GM23338 (cell line): ENCODE measurements at regions not wholly inside any gene's neighbourhood (a gene's known extent, or its start where the extent isn't known, plus 50 kb on each side); places are given as distances from the start of the nearest gene placed in this dataset.

Experiments
- ATAC-seq: fragments of 200-7000 bp; cut with Tn5 transposase; 3 replicates; pipeline ENCODE4 v1.9.1; 2020
- DNase-seq: peaks from one replicate; pipeline ENCODE4 v3.0.0-alpha.2; 2015; ENCODE audit warnings: low spot score
- H2AFZ ChIP-seq: fragments of 200-600 bp; sonication (generic); 2 replicates; pipeline ENCODE4 v1.8.0; 2016; ENCODE audit warnings: antibody characterized with exemption, mild to moderate bottlenecking, moderate library complexity
- H3F3A ChIP-seq: fragments of 200-600 bp; sonication (generic); replicated peaks from 2 replicates; pipeline ENCODE4 v1.8.0; 2017; ENCODE audit warnings: antibody characterized with exemption, mixed run types, low read depth
- H3K27ac ChIP-seq: fragments of 200-600 bp; sonication (generic); 2 replicates; pipeline ENCODE4 v1.6.1; 2016; ENCODE audit warnings: low read depth
- H3K27me3 ChIP-seq: fragments of 200-600 bp; sonication (generic); 2 replicates; pipeline ENCODE4 v1.8.0; 2016; ENCODE audit warnings: mild to moderate bottlenecking, mixed run types, moderate library complexity; ENCODE audit not compliant: insufficient read depth
- H3K36me3 ChIP-seq: fragments of 200-600 bp; sonication (generic); 2 replicates; pipeline ENCODE4 v1.8.0; 2016; ENCODE audit warnings: mild to moderate bottlenecking; ENCODE audit not compliant: insufficient read depth
- H3K4me1 ChIP-seq: fragments of 200-600 bp; sonication (generic); 2 replicates; pipeline ENCODE4 v1.8.0; 2016; ENCODE audit warnings: mild to moderate bottlenecking, moderate library complexity; ENCODE audit not compliant: insufficient read depth
- H3K4me2 ChIP-seq: fragments of 200-600 bp; sonication (generic); 2 replicates; pipeline ENCODE4 v1.7.1; 2017; ENCODE audit warnings: mixed run types
- H3K4me3 ChIP-seq: fragments of 200-600 bp; sonication (generic); 2 replicates; pipeline ENCODE4 v1.6.1; 2016; ENCODE audit warnings: mixed run types
- H3K79me2 ChIP-seq: fragments of 200-600 bp; sonication (generic); replicated peaks from 2 replicates; pipeline ENCODE4 v1.8.0; 2017; ENCODE audit warnings: mild to moderate bottlenecking; ENCODE audit not compliant: insufficient read depth
- H3K9me2 ChIP-seq: fragments of 200-600 bp; sonication (generic); 2 replicates; pipeline ENCODE4 v1.8.0; 2017; ENCODE audit not compliant: insufficient read depth
- H4K20me1 ChIP-seq: fragments of 200-600 bp; sonication (generic); replicated peaks from 2 replicates; pipeline ENCODE4 v1.8.0; 2017; ENCODE audit warnings: mild to moderate bottlenecking; ENCODE audit not compliant: insufficient read depth
- H3K27ac Mint-ChIP-seq: 2 replicates; pipeline ENCODE4 v1.8.0; 2020; ENCODE audit warnings: inconsistent platforms, mild to moderate bottlenecking, moderate library complexity, mixed read lengths
- H3K27me3 Mint-ChIP-seq: 3 replicates; pipeline ENCODE4 v1.8.0; 2022; ENCODE audit warnings: low read depth, mild to moderate bottlenecking, moderate library complexity, mixed read lengths, inconsistent platforms; ENCODE audit not compliant: insufficient read depth, poor library complexity
- H3K36me3 Mint-ChIP-seq: 3 replicates; pipeline ENCODE4 v1.8.0; 2021; ENCODE audit warnings: low read depth, mild to moderate bottlenecking, inconsistent platforms, moderate library complexity, mixed read lengths
- H3K4me1 Mint-ChIP-seq: 3 replicates; pipeline ENCODE4 v1.8.0; 2020; ENCODE audit warnings: mild to moderate bottlenecking, inconsistent platforms, mixed read lengths
- H3K4me3 Mint-ChIP-seq: 3 replicates; pipeline ENCODE4 v1.8.0; 2021; ENCODE audit warnings: moderate library complexity, mild to moderate bottlenecking, inconsistent platforms, mixed read lengths
- H3K9me3 Mint-ChIP-seq: 3 replicates; pipeline ENCODE4 v1.8.0; 2020; ENCODE audit warnings: moderate library complexity, mild to moderate bottlenecking, inconsistent platforms, mixed read lengths
- CREB1 ChIP-seq: fragments of 250-450 bp; sonication (Bioruptor Pico); IDR thresholded peaks from 2 replicates; pipeline ENCODE4 v1.5.0; 2020; ENCODE audit warnings: low read depth, mild to moderate bottlenecking, moderate library complexity
- CTCF ChIP-seq, 2 experiments: fragments of 200-600 bp in 1 of 2; sonication (generic) in 1 of 2; conservative IDR thresholded peaks; 2 replicates each; pipeline versions ENCODE4 v1.5.1 to v1.6.1; 2016 to 2017; ENCODE audit warnings: antibody characterized with exemption in 2 of 2, low read depth in 2 of 2, mild to moderate bottlenecking in 2 of 2, moderate library complexity in 1 of 2
- EZH2 ChIP-seq: fragments of 200-600 bp; sonication (generic); IDR thresholded peaks from one replicate; pipeline ENCODE4 v1.8.0; 2017; ENCODE audit warnings: antibody characterized with exemption, mild to moderate bottlenecking, low read depth; ENCODE audit not compliant: unreplicated experiment
- ZNF331 ChIP-seq: fragments of 250-450 bp; sonication (Bioruptor Pico); IDR thresholded peaks from 2 replicates; pipeline ENCODE4 v1.5.0; 2020; ENCODE audit warnings: low read depth, mild to moderate bottlenecking, moderate library complexity
- ZNF462 ChIP-seq: fragments of 250-450 bp; sonication (Bioruptor Pico); IDR thresholded peaks from 2 replicates; pipeline ENCODE4 v1.5.0; 2020; ENCODE audit warnings: mild to moderate bottlenecking, moderate library complexity

GRCh38 chr4:125084608-125085007, 230.1 kb upstream of the FAT4 start (continued):
- no peak for TF ChIP-seq ZNF462 (CRISPR knock-in tag)
- no peak for TF ChIP-seq CREB1 (CRISPR knock-in tag)
- no peak for TF ChIP-seq CTCF (conservative IDR thresholded peaks at IDR 0.05; ENCODE audit: low read depth in 2 of 2)
- TF ChIP-seq ZNF331 (CRISPR knock-in tag): no peak
- no peak for TF ChIP-seq EZH2

- Histone ChIP-seq H3K4me2 (no peak overlapping the region), H3K27me3 (no peaks in the 10 kb centered on the region), H3K9me2 (no peaks in the 10 kb centered on the region), H3K4me1 (no peaks in the 10 kb centered on the region), H2AFZ (no peak overlapping the region), H3K27ac (no peak overlapping the region), H3F3A (no peaks in the 10 kb centered on the region), H3K79me2 (no peaks in the 10 kb centered on the region), H3K36me3 (no peaks in the 10 kb centered on the region), H4K20me1 (no peaks in the 10 kb centered on the region), H3K4me3 (no peak overlapping the region)
- Mint-ChIP-seq H3K9me3 (no peaks in the 10 kb centered on the region), H3K27me3 (no peaks in the 10 kb centered on the region), H3K4me3 (no peak overlapping the region), H3K36me3 (no peaks in the 10 kb centered on the region), H3K4me1 (peaks cover 2% of the 10 kb centered on the region; the same call in 1 of the 3 replicates), H3K27ac (no peak overlapping the region)
- DNase-seq (no peak), ATAC-seq (no peak)
- TF ChIP-seq ZNF331 (CRISPR knock-in tag): no peak
These were observed 231.9 kb upstream of the FAT4 start for GRCh38 chr4:125082729-125083417.
